Tongue (tissue), 1 donor: ENCODE measurements at regions not wholly inside any gene's neighbourhood (a gene's known extent, or its start where the extent isn't known, plus 50 kb on each side); places are given as distances from the start of the nearest gene placed in this dataset.

Experiments used
- DNase-seq: peaks from one replicate; pipeline ENCODE4 v3.0.0-alpha.2; 2015

GRCh38 chr9:13648068-13648467 lies 368.6 kb upstream of the MPDZ start:
- DNase-seq = no peak

- no peak for DNase-seq
Observed at GRCh38 chr9:13646500-13647021, 367.1 kb upstream of the MPDZ start.

GRCh38 chr9:13645557-13645956 lies 366.1 kb upstream of the MPDZ start:
- no peak for DNase-seq

DNA sequence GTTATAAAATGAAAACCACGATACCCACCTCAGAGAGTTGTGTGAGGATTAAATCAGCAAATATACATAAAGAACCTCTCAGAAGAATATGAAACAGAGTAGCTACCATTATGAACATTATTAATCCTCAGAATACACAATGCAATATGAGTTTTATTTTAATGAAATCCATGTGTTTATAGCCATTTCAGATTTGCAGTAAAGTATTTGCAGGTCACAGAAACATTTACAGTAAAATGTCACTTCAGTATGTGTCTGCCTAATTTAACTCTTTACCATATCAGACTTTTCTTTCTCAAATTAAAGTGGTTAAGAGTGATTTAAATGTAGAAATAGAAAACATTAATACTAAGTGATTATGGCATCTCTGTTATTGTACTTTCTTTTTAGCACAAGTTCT lies 365.2 kb upstream of the MPDZ start:
- DNase-seq = no peak

- peak; percentile 21 for DNase-seq
Observed at GRCh38 chr9:13642646-13643045, 363.2 kb upstream of the MPDZ start.

DNA sequence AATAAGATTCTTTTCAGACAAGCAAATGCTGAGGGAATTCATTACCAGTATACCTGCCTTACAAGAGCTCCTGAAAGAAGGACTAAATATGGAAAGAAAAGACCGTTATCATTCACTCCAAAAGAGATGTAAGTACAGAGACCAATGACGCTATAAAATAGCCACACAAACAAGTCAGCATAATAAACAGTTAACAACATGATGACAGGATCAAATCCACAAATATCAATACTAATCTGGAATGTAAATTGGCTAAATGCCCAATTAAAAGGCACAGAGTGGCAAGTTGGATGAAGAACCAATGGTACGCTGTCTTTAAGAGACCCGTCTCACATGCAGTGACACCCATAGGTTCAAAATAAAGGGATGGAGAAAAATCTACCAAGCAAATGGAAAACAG lies 349.6 kb upstream of the MPDZ start:
- DNase-seq = no peak

DNA sequence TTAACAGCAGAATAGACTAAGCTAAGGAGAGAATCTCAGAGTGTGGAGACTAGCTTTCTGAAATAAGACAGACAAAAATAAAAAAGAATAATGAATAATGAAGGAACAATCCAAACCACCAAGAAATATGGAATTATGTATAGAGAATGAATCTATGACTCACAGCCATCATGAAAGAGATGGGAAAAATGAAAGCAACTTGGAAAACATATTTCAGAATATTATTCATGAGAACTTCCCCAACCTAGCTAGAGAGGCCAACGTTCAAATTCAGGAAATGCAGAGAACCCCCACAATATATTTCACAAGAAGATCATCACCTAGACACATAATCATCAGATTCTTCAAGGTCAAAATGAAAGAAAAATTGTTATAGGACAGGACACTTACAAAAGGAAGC lies 349.0 kb upstream of the MPDZ start:
- no peak for DNase-seq

- DNase-seq = no peak
Observed at GRCh38 chr9:13627502-13627901, 348.0 kb upstream of the MPDZ start.

DNA sequence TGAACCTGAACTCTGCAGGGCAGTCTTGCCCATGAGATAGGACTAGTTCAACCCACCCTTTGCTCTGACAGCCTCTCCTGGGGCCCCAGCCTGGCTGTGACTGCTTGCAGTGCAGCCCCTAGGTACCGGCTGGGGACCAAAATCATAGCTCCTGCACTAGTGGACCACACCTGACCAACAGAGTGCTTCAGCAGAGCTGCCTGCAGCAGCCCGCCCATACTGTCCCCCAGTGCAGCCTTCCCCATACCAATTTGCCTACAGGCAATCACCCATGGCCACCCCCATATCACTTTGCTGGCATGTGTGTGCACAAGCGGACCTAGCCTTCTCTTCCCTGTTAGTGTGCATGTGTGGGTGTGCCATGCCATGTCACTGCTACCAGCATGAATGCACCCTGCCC lies 347.6 kb upstream of the MPDZ start:
- DNase-seq = no peak

- no peak for DNase-seq
Observed at GRCh38 chr9:13626601-13627000, 347.1 kb upstream of the MPDZ start.

DNA sequence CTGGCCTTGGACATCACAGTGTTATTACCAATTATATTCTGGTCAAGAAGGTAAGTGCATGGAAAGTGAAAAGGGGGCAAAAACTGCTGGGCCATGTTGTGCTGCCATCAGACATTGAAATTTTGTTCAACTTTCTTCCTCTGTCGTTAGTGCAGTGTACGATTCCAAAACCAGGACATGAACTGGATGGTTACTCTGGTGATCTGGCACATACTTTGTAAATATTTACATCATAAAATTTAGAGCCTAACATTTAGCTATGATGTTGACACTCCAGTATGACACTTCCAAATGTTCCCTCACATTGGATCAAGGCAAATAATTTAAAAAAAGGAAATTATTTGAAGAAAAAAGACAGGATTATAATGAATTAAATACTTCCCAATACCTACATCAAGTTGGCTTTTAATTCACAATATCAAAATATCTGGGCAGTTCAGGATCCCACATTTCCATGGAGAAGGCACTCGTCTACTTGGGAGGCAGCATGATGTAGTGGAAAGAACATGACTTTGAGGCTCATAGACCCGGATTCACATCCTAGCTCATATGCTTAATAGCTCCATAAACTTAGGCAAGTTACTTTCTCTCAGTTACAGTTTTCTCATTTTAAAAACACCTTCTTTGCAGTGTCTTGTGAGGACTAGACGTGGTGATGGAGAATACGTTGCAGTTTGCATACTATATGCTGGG lies 342.5 kb upstream of the MPDZ start:
- peak; percentile 26 for DNase-seq

DNA sequence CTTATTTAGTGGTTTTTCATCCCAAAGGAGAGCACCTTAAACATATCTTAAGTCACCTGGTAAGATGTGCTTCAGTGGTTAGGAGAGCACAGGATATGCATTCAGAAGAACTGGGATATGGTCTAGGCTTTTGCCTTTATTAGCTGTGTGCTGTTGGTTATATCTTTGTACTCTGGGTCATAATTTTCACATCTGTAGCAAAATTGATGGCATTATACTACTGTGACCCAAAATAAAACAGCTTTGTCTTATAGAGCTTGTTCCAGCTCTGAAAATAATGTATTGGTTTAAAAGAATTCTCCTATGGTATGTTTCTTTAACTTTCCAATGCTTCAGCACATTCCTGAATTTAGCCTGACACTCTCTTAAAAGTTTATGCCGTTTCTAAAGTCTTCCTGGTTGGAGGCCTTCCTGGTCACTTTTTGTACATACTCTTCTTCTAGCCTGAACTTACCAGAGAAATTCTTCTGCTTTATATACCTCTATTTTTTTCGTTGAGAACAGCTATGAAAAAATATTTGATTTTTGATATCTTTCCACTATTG lies 337.1 kb upstream of the MPDZ start:
- no peak for DNase-seq

DNA sequence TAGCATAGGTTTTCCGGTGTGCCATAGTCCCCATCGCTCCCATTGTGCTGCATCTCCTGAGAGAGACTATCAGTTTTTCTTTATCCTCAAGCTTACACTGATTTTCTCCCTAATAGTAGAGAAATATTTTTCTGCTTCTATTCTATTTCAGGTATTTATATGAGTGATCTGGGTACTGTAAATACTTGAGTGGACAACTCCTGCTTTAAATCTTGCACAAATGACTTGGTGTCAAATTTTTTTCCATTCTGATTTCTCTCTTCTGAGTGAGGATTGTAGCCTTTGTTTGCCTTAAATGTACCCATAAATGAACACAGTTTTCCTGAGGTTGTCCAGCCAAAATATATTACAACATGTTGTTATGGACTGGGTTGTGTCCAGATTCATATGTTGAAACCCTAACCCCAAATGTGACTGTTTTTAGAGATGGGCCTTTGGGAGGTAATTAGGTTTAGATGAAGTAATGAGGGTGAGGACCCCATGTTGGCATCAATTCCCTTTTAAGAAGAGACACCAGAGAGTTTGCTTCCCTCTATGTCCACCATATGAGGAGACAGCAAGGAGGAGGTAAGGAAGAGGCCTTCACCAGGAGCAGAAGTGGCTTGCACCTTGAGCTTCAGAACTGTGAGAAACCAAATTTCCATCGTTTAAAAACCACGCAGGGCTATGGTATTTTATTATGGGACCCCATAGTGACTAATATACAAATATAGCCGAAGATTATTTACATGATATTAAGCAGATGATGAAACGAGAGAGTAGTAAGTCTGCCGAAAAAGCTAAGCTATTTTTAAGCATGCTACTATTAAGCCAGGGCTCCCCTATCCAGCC lies 336.4 kb upstream of the MPDZ start:
- DNase-seq = peak; percentile 17

DNA sequence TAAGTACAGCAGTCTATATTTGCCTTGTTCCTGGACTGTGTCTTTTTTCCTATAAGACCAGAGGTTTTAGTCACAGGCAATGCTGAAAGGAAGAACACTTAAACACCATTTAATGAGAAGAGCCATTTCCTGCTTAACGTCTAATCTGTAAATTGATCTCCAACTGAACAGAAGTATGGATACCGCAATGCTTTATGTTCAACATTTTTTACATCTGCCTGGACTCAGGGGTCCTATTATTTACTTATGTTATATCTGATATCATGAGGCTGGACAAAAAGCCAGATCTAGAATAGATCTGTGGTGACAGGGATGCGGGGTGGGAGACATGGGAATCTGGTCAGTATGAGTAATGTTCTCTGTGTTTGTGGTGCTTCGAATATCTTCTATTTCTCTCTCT lies 334.6 kb upstream of the MPDZ start:
- no peak for DNase-seq

DNA sequence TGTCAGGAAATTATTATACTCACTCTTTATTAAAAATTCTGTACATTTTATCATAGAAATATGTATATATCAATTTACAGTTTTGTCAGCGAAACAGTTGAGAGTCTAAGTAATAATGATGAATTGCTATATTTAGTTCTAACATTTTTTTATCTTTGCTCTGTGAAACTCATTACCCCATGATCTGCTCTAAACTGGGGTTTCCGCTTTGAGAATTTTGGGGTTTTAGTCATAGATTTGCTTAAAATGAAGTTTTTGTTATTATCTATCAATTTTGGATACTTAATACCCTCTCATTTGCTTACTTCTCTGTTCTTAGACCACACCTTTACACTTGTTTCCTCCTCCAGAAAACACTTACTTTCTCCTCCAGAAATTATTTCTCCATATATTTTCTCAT lies 333.8 kb upstream of the MPDZ start:
- no peak for DNase-seq

DNA sequence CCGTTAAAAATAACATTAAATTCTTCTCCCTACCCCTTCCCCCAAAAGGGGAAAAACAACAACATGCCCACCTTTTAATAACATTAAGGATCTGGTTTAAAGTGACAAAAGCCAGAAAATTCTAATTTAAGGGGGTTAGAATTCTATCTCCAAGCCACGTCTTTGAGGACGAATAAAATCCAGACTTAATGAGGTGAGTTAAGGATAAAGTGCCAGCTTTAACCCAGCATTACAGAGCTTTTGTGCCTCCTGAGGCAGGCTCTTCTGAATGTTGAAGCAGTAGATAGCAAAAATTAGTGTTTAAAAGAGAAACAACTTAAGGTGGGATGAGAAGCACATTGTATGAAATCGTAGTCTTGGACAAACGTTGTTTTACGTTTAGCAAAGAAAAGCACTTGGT lies 329.0 kb upstream of the MPDZ start:
- DNase-seq = no peak

DNA sequence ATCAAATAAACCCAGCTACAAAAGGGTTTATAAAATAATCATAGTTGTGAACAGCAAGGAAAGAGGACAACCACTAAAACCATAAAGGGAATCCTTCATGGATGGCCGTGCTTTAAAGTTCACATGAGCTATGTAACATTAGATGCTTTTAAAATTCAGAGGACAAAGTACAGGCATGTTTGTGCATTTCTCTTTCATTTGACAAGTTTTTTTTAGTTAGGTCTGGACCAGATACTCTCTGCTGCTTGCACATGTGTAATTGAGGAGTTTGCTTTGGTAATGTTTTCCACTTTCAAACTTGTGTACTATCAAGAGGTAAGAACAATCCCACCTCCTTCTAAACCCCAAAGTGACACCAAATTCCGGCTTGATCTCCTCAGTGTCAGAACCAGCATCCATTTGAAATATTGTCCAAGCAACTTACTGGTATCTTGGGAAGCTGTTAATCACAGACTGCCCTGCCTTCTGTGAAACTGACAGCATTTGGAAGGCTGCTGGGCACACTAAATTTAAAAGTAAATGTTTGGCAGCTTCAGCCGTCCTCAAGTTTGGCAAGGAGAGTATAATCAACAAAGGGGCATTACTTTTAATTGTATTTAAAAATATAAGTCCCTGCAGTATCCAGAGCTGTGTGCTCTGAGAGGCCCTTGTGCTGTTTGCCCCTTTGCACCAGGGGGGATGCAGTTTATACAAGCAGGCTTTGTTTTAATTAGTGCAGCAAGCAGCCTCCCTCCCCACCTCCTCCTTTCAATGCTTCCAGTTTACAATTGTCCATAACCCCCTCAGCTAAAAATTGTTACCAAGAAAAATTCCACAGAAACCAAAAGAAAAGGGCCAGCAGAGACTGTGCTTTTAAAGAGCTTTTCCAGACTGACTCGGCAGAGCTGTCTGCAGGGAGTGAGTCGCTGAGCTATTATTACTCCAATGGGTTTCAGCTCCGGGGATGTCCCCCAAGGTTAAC lies 328.3 kb upstream of the MPDZ start:
- DNase-seq = peak; percentile 63

DNA sequence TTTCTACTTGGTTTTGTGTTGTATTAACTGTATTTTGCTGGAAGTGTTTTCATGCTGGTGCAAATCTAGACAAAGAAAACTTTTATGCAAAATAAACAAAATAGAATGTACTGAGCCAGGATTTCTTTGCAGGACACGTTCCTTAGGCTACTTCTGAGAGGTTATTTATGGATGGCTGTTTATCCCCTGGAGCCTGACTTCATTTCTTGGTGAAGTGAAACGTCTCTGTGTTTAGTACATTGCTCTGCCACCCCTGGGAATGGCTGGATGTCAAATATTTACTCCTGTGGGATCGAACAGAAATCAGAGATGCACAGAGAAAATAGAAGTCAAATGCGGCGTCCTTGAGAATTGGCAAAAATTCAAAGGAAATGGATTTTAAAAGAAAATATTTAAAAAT lies 327.1 kb upstream of the MPDZ start:
- DNase-seq = peak; percentile 36

GRCh38 chr9:13603921-13604320 lies 324.4 kb upstream of the MPDZ start:
- DNase-seq = no peak

- DNase-seq = no peak
Observed at GRCh38 chr9:13598738-13599137, 319.2 kb upstream of the MPDZ start.

DNA sequence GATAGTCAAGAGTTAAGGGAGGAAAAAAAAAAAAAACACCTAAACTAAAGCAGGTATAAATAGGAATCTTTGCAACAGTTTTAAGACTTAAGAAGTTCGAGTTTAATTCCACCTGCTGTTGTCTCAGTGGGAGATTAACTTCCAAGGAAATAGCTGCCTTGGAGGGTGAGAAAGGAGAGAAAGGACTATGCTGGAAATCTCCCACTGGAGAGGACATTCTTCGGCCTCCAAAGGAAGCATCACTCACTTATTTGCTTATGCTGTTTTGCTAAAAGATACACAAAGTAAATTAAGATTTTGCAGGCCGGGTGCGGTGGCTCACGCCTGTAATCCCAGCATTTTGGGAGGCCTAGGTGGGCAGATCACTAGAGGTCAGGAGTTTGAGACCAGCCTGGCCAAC lies 317.9 kb upstream of the MPDZ start:
- no peak for DNase-seq

- DNase-seq = no peak
Observed at GRCh38 chr9:13597004-13597403, 317.5 kb upstream of the MPDZ start.
